DOHH2 (cell line): ENCODE measurements at regions not wholly inside any gene's neighbourhood (a gene's known extent, or its start where the extent isn't known, plus 50 kb on each side); places are given as distances from the start of the nearest gene placed in this dataset.

Experiments used
- H3F3A ChIP-seq: fragments of 200-600 bp; sonication (generic), shearing (Covaris generic); 2 replicates; pipeline ENCODE4 v1.6.0; 2016; ENCODE audit warnings: antibody characterized with exemption, mild to moderate bottlenecking; ENCODE audit not compliant: control insufficient read depth, insufficient read depth
- H3K27ac ChIP-seq: fragments of 200-600 bp; sonication (generic); 2 replicates; pipeline ENCODE4 v1.5.1; 2014; ENCODE audit warnings: low read depth, mild to moderate bottlenecking, low read length, moderate library complexity
- H3K27me3 ChIP-seq: fragments of 200-600 bp; sonication (generic); 2 replicates; pipeline ENCODE4 v1.6.1; 2014; ENCODE audit warnings: mild to moderate bottlenecking, low read length, mixed read lengths; ENCODE audit not compliant: control insufficient read depth
- H3K36me3 ChIP-seq: fragments of 200-600 bp; sonication (generic); 2 replicates; pipeline ENCODE4 v1.6.1; 2014; ENCODE audit warnings: mild to moderate bottlenecking, low read length, moderate library complexity, mixed read lengths; ENCODE audit not compliant: control insufficient read depth
- H3K4me1 ChIP-seq: fragments of 200-600 bp; sonication (generic); 2 replicates; pipeline ENCODE4 v1.6.1; 2014; ENCODE audit warnings: mild to moderate bottlenecking, low read length, mixed read lengths; ENCODE audit not compliant: control insufficient read depth
- H3K4me2 ChIP-seq: fragments of 200-600 bp; sonication (generic); 2 replicates; pipeline ENCODE4 v1.6.0; 2014; ENCODE audit warnings: mild to moderate bottlenecking, low read length, moderate library complexity
- H3K4me3 ChIP-seq: fragments of 200-600 bp; sonication (generic); 2 replicates; pipeline ENCODE4 v1.5.1; 2014; ENCODE audit warnings: mild to moderate bottlenecking, low read length, mixed read lengths
- H3K79me2 ChIP-seq: fragments of 200-600 bp; sonication (generic); 2 replicates; pipeline ENCODE4 v1.6.1; 2014; ENCODE audit warnings: mild to moderate bottlenecking, low read length, mixed read lengths; ENCODE audit not compliant: control insufficient read depth
- H3K9me2 ChIP-seq: fragments of 200-600 bp; sonication (generic); replicated peaks from 2 replicates; pipeline ENCODE4 v1.6.1; 2014; ENCODE audit warnings: mild to moderate bottlenecking, low read length, mixed read lengths; ENCODE audit not compliant: control insufficient read depth
- H3K9me3 ChIP-seq: fragments of 200-600 bp; sonication (generic); 2 replicates; pipeline ENCODE4 v1.6.1; 2014; ENCODE audit warnings: antibody characterized with exemption, low read length, mixed read lengths; ENCODE audit not compliant: control insufficient read depth, insufficient read depth
- H4K20me1 ChIP-seq: fragments of 200-600 bp; sonication (generic); 2 replicates; pipeline ENCODE4 v1.6.0; 2014; ENCODE audit warnings: low read depth, mild to moderate bottlenecking, antibody characterized with exemption, low read length, moderate library complexity; ENCODE audit not compliant: control insufficient read depth, insufficient read depth
- EZH2phosphoT487 ChIP-seq: fragments of 200-600 bp; sonication (generic); IDR thresholded peaks from 2 replicates; pipeline ENCODE4 v1.6.1; 2017; ENCODE audit warnings: borderline replicate concordance, mild to moderate bottlenecking, antibody characterized with exemption, low read length, moderate library complexity, mixed read lengths
- TF ChIP-seq, protein P1 (sequence below): fragments of 200-600 bp; sonication (generic); IDR thresholded peaks from one replicate; pipeline ENCODE4 v1.5.1; 2014; ENCODE audit warnings: antibody characterized with exemption, mild to moderate bottlenecking, low read depth, low read length; ENCODE audit not compliant: poor library complexity, severe bottlenecking

DNA sequence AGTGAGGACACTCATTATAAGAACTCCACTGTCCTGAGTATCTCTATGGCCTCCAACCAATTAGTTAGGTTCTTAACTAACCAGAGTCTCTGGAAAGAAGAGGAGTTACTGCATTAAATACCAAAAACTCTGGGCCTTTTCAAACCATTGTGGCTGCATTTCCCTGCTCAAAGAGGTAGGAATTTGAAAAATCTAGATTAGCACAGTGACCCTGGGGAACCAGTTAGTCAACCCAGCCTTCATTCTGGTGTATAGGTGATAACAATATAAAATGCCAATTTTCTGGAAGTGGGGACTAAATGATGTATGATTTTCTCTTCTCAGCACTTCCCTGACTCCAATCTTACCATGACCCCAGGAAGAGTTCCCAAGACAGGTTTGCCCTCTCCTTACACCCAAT is 287.8 kb upstream of the SETBP1 start:
- no peaks in the 10 kb centered on the region for H3F3A ChIP-seq
- H3K27me3 ChIP-seq = no peaks in the 10 kb centered on the region
- H4K20me1 ChIP-seq = no peaks in the 10 kb centered on the region
- no peak overlapping the region for H3K4me2 ChIP-seq
- H3K4me1 ChIP-seq = no peaks in the 10 kb centered on the region
- H3K9me3 ChIP-seq = no peaks in the 10 kb centered on the region
- H3K79me2 ChIP-seq = no peaks in the 10 kb centered on the region
- H3K36me3 ChIP-seq = no peaks in the 10 kb centered on the region
- no peaks in the 10 kb centered on the region for H3K9me2 ChIP-seq
- H3K27ac ChIP-seq = no peak overlapping the region
- TF ChIP-seq, protein P1, sequence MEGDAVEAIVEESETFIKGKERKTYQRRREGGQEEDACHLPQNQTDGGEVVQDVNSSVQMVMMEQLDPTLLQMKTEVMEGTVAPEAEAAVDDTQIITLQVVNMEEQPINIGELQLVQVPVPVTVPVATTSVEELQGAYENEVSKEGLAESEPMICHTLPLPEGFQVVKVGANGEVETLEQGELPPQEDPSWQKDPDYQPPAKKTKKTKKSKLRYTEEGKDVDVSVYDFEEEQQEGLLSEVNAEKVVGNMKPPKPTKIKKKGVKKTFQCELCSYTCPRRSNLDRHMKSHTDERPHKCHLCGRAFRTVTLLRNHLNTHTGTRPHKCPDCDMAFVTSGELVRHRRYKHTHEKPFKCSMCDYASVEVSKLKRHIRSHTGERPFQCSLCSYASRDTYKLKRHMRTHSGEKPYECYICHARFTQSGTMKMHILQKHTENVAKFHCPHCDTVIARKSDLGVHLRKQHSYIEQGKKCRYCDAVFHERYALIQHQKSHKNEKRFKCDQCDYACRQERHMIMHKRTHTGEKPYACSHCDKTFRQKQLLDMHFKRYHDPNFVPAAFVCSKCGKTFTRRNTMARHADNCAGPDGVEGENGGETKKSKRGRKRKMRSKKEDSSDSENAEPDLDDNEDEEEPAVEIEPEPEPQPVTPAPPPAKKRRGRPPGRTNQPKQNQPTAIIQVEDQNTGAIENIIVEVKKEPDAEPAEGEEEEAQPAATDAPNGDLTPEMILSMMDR = no peak
- TF ChIP-seq EZH2phosphoT487 = no peak
- no peak overlapping the region for H3K4me3 ChIP-seq

DNA sequence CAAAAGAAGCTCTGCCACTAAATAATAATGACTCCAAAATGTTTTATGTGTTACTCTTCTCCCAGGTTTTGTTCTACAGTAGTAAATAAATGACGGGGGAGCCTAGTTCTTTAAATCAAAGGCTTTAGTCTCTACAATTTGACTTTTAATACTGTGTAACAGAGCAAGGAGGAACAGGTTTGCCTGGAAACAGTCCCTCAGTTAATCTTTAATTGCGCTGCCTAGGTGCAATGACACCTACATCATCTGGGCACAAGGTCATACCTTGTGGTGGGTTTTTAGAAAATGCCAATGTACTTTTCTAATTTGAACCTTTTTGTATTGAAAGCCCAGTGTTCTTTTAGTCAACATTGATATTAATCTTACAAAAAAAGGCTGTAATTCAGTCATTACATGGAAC is 287.3 kb upstream of the SETBP1 start:
- H3F3A ChIP-seq = no peaks in the 10 kb centered on the region
- no peaks in the 10 kb centered on the region for H3K36me3 ChIP-seq
- no peaks in the 10 kb centered on the region for H3K27me3 ChIP-seq
- no peak for TF ChIP-seq EZH2phosphoT487
- TF ChIP-seq, protein P1 = no peak
- H3K79me2 ChIP-seq = no peaks in the 10 kb centered on the region
- H4K20me1 ChIP-seq = no peaks in the 10 kb centered on the region
- H3K9me2 ChIP-seq = no peaks in the 10 kb centered on the region
- no peak overlapping the region for H3K4me3 ChIP-seq
- no peaks in the 10 kb centered on the region for H3K9me3 ChIP-seq
- no peaks in the 10 kb centered on the region for H3K4me1 ChIP-seq
- no peak overlapping the region for H3K4me2 ChIP-seq
- no peak overlapping the region for H3K27ac ChIP-seq

DNA sequence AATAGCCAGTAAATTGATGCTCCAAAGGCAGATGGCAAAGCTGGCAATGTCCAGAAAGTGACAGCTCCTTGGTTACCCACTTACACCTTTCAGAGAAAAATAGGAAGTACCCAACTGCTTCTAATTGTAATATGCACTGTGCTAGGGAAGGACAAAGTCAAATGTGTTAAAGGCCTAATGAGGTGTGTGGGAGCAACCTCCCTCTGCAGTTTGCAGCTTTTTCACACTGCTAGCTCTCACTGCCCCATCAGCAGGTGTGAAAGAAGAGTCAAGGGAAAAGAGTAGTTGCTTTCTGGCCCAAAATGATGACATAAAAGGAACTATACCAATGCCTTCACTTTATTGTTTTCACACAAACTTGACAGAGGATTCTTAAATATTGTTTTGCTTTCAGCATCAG is 284.1 kb upstream of the SETBP1 start:
- TF ChIP-seq, protein P1 = no peak
- TF ChIP-seq EZH2phosphoT487 = no peak
- Histone ChIP-seq H3K4me1 (no peaks in the 10 kb centered on the region), H4K20me1 (no peaks in the 10 kb centered on the region), H3K36me3 (no peaks in the 10 kb centered on the region), H3K4me3 (no peak overlapping the region), H3F3A (no peaks in the 10 kb centered on the region), H3K27ac (no peak overlapping the region), H3K79me2 (no peaks in the 10 kb centered on the region), H3K9me3 (no peaks in the 10 kb centered on the region), H3K27me3 (no peaks in the 10 kb centered on the region), H3K4me2 (no peak overlapping the region), H3K9me2 (no peaks in the 10 kb centered on the region)

DNA sequence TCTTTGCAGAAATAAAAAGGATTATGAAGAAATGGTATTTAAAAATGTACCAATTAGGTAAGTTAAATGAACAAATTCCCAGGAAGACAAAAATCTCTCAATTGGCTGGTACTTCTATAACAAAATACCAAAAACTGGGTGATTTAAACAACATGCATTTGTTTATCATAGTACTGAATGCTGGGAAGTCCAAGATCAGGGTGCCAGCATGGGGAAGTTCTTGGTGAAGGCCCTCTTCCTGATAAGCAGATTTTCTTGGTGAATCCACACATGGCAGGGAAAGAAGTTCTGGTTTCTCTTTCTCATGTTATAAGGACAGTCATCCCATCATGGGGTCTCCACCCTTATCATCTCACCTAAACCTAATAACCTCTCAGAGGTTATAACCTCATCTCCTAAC is 271.6 kb upstream of the SETBP1 start:
- Histone ChIP-seq H3F3A (no peaks in the 10 kb centered on the region), H3K36me3 (no peaks in the 10 kb centered on the region), H4K20me1 (no peaks in the 10 kb centered on the region), H3K4me2 (no peak overlapping the region), H3K4me3 (no peak overlapping the region), H3K9me2 (no peaks in the 10 kb centered on the region), H3K4me1 (no peaks in the 10 kb centered on the region), H3K9me3 (no peaks in the 10 kb centered on the region), H3K27ac (no peak overlapping the region), H3K79me2 (no peaks in the 10 kb centered on the region), H3K27me3 (no peaks in the 10 kb centered on the region)
- no peak for TF ChIP-seq EZH2phosphoT487
- TF ChIP-seq, protein P1 = no peak
